Choroid plexus epithelial cell (primary cell): ENCODE measurements at regions not wholly inside any gene's neighbourhood (a gene's known extent, or its start where the extent isn't known, plus 50 kb on each side); places are given as distances from the start of the nearest gene placed in this dataset.
A peak's percentile ranks its signal among the peaks of the same experiment; 100 is the strongest.

Experiments
- DNase-seq: peaks from one replicate; pipeline ENCODE4 v3.0.0-alpha.2; 2010; ENCODE audit warnings: low read depth
- H3K4me3 ChIP-seq: 2 replicates; pipeline ENCODE4 v1.5.1; 2011; ENCODE audit warnings: low read depth, mild to moderate bottlenecking, control low read depth, low read length, moderate library complexity
- CTCF ChIP-seq: conservative IDR thresholded peaks from 2 replicates; pipeline ENCODE4 v1.5.1; 2011; ENCODE audit warnings: low read depth, mild to moderate bottlenecking, control low read depth, inconsistent platforms, low read length, moderate library complexity

- no peak for DNase-seq
- H3K4me3 ChIP-seq, result no peak overlapping the region
- TF ChIP-seq CTCF, result no peak
Measured at GRCh38 chr3:150247441-150247840, 160.7 kb upstream of the TSC22D2 start.

GRCh38 chr3:150243466-150243865 lies 164.6 kb upstream of the TSC22D2 start:
- DNase-seq, result peak; percentile 19
- H3K4me3 ChIP-seq, result no peak overlapping the region
- TF ChIP-seq CTCF, result no peak

- TF ChIP-seq CTCF, result no peak
- no peak overlapping the region for H3K4me3 ChIP-seq
- DNase-seq, result peak; percentile 82
Measured at GRCh38 chr3:150242220-150242936, 165.7 kb upstream of the TSC22D2 start.

GRCh38 chr3:150240891-150241290 lies 167.2 kb upstream of the TSC22D2 start:
- DNase-seq, result no peak
- H3K4me3 ChIP-seq, result no peak overlapping the region
- TF ChIP-seq CTCF, result no peak

GRCh38 chr3:150239766-150240165 lies 168.3 kb upstream of the TSC22D2 start:
- no peak for TF ChIP-seq CTCF
- no peak overlapping the region for H3K4me3 ChIP-seq
- DNase-seq, result no peak

- TF ChIP-seq CTCF, result peak; percentile 73
- H3K4me3 ChIP-seq, result no peak overlapping the region
- DNase-seq, result peak; percentile 56
Measured at GRCh38 chr3:150238995-150239619, 169.0 kb upstream of the TSC22D2 start.
